PC-3 (cell line): ENCODE measurements at regions not wholly inside any gene's neighbourhood (a gene's known extent, or its start where the extent isn't known, plus 50 kb on each side); places are given as distances from the start of the nearest gene placed in this dataset.

Experiments used
- ATAC-seq: fragments of 200-7000 bp; cut with Tn5 transposase; 2 replicates; pipeline ENCODE4 v1.9.1; 2020; ENCODE audit warnings: mild to moderate bottlenecking, moderate library complexity
- BruUV-seq: library from RNA; stranded (reverse); fragments of 400-500 nt; replicated peaks from 2 replicates; lab custom pipeline; 2021; lab: Mats Ljungman, UMichigan
- CTCF ChIA-PET: fragments of 300-600 bp; sonication (Branson Sonifier 250); formaldehyde crosslinking; loops from one replicate; lab custom pipeline; 2022; ENCODE audit warnings: antibody characterized with exemption; lab: Charles Lee
- POLR2A ChIA-PET: fragments of 300-600 bp; sonication (Branson Sonifier 250); formaldehyde crosslinking; loops from one replicate; lab custom pipeline; 2022; ENCODE audit warnings: antibody characterized with exemption; ENCODE audit not compliant: unreplicated experiment; lab: Charles Lee
- DNase-seq: peaks from one replicate; pipeline ENCODE4 v3.0.0-alpha.2; 2015
- H2AFZ ChIP-seq: fragments of 300-600 bp; sonication (generic); 2 replicates; pipeline ENCODE4 v1.6.0; 2016; ENCODE audit warnings: antibody characterized with exemption, low read length
- H3F3A ChIP-seq: fragments of 300-600 bp; sonication (generic); one replicate; pipeline ENCODE4 v1.6.0; 2017; ENCODE audit warnings: antibody characterized with exemption, low read length, control low read depth, mild to moderate bottlenecking; ENCODE audit not compliant: unreplicated experiment
- H3K27ac ChIP-seq: fragments of 300-600 bp; sonication (generic); 2 replicates; pipeline ENCODE4 v1.5.1; 2016; ENCODE audit warnings: mild to moderate bottlenecking, low read length
- H3K27me3 ChIP-seq: fragments of 300-600 bp; sonication (generic); 2 replicates; pipeline ENCODE4 v1.6.1; 2016; ENCODE audit warnings: low read length, mixed read lengths
- H3K36me3 ChIP-seq: fragments of 300-600 bp; sonication (generic); 2 replicates; pipeline ENCODE4 v1.6.1; 2016; ENCODE audit warnings: low read depth, mixed run types, low read length, mixed read lengths
- H3K4me1 ChIP-seq: fragments of 300-600 bp; sonication (generic); 2 replicates; pipeline ENCODE4 v1.5.1; 2016; ENCODE audit warnings: low read length; ENCODE audit not compliant: insufficient read depth
- H3K4me2 ChIP-seq: fragments of 300-600 bp; sonication (generic); 2 replicates; pipeline ENCODE4 v1.6.0; 2016; ENCODE audit warnings: low read length
- H3K4me3 ChIP-seq: fragments of 300-600 bp; sonication (generic); 2 replicates; pipeline ENCODE4 v1.5.1; 2016; ENCODE audit warnings: mild to moderate bottlenecking, low read length, mixed read lengths
- H3K79me2 ChIP-seq: fragments of 300-600 bp; sonication (generic); 2 replicates; pipeline ENCODE4 v1.6.1; 2017; ENCODE audit warnings: low read length, mixed read lengths
- H3K9ac ChIP-seq: fragments of 300-600 bp; sonication (generic); 2 replicates; pipeline ENCODE4 v1.6.0; 2016; ENCODE audit warnings: mild to moderate bottlenecking, low read length
- H3K9me2 ChIP-seq: fragments of 300-600 bp; sonication (generic); replicated peaks from 2 replicates; pipeline ENCODE4 v1.6.1; 2016; ENCODE audit warnings: mixed run types, low read length, mixed read lengths
- H3K9me3 ChIP-seq: fragments of 300-600 bp; sonication (generic); 2 replicates; pipeline ENCODE4 v1.6.1; 2016; ENCODE audit warnings: low read length, mixed read lengths
- H4K20me1 ChIP-seq: fragments of 300-600 bp; sonication (generic); 2 replicates; pipeline ENCODE4 v1.6.1; 2016; ENCODE audit warnings: low read length, mixed read lengths
- CTCF ChIP-seq: fragments of 300-600 bp; sonication (generic); conservative IDR thresholded peaks from 2 replicates; pipeline ENCODE4 v1.5.1; 2017; ENCODE audit warnings: antibody characterized with exemption, low read depth, mild to moderate bottlenecking, low read length
- EZH2 ChIP-seq: fragments of 300-600 bp; sonication (generic); IDR thresholded peaks from one replicate; pipeline ENCODE4 v1.6.1; 2017; ENCODE audit warnings: antibody characterized with exemption, mild to moderate bottlenecking, low read length; ENCODE audit not compliant: unreplicated experiment
- EZH2phosphoT487 ChIP-seq: fragments of 300-600 bp; sonication (generic); IDR thresholded peaks from 2 replicates; pipeline ENCODE4 v1.6.1; 2018; ENCODE audit warnings: mild to moderate bottlenecking, antibody characterized with exemption, low read length, borderline replicate concordance
- intact Hi-C: fragments of 100-400 bp; cut with micrococcal nuclease; formaldehyde crosslinking; loops from 2 replicates; pipeline ENCODE4 v1.9.0; 2023

DNA sequence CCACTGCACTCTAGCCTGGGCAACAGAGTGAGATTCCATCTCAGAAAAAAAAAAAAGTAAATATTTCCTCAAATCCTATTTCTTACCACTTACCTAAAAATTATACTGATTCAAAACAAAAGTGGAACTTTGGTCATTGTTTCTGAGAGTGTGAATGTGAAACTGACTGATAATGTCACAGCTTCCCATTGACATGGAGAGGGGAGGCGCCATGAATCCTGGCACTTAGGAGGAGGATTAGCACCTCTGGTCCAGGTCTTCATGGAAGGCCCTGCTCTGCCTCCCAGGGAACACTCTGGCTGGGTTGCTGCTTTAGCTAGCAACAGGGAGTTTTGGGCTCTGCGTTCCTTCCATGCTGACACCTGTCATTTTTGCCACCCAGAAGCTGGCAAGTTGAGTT, 154.3 kb upstream of the SALL1 start:
- no peaks in the 10 kb centered on the region for H3K79me2 ChIP-seq
- TF ChIP-seq EZH2phosphoT487 = no peak
- no peak for TF ChIP-seq CTCF
- no peak for TF ChIP-seq EZH2
- POLR2A ChIA-PET = no interaction called here
- no peak overlapping the region for H3K27ac ChIP-seq
- no peaks in the 10 kb centered on the region for H3K36me3 ChIP-seq
- no TSS peak for BruUV-seq
- no peaks in the 10 kb centered on the region for H3K9me3 ChIP-seq
- no peak overlapping the region for H3K4me2 ChIP-seq
- H3K9me2 ChIP-seq = no peaks in the 10 kb centered on the region
- no peaks in the 10 kb centered on the region for H3F3A ChIP-seq
- no peaks in the 10 kb centered on the region for H3K27me3 ChIP-seq
- no peak overlapping the region for H3K4me3 ChIP-seq
- no peaks in the 10 kb centered on the region for H3K4me1 ChIP-seq
- H2AFZ ChIP-seq = no peak overlapping the region
- intact Hi-C loops = no loop called here
- DNase-seq (no peak), ATAC-seq (no peak)
- CTCF ChIA-PET = no interaction called here
- H4K20me1 ChIP-seq = no peaks in the 10 kb centered on the region
- no peak overlapping the region for H3K9ac ChIP-seq

GRCh38 chr16:51302042-51302441, 151.0 kb upstream of the SALL1 start:
- Histone ChIP-seq H3K79me2 (no peaks in the 10 kb centered on the region), H3K9me3 (no peaks in the 10 kb centered on the region), H3K4me2 (no peak overlapping the region), H2AFZ (no peak overlapping the region), H3K4me1 (no peaks in the 10 kb centered on the region), H3K4me3 (no peak overlapping the region), H4K20me1 (no peaks in the 10 kb centered on the region), H3K36me3 (no peaks in the 10 kb centered on the region), H3K27ac (no peak overlapping the region), H3F3A (no peaks in the 10 kb centered on the region), H3K9me2 (no peaks in the 10 kb centered on the region), H3K27me3 (no peaks in the 10 kb centered on the region), H3K9ac (no peak overlapping the region)
- ChIA-PET POLR2A (no interaction called here), CTCF (no interaction called here)
- TF ChIP-seq EZH2phosphoT487 (no peak), CTCF (no peak), EZH2 (no peak)
- BruUV-seq = no TSS peak
- ATAC-seq = no peak
- intact Hi-C loops = no loop called here
- no peak for DNase-seq

GRCh38 chr16:51298800-51299199, 147.7 kb upstream of the SALL1 start:
- H3K27ac ChIP-seq = no peak overlapping the region
- CTCF ChIA-PET = no interaction called here
- no peak overlapping the region for H3K9ac ChIP-seq
- no peak for ATAC-seq
- TF ChIP-seq EZH2 = no peak
- no peak for TF ChIP-seq EZH2phosphoT487
- no peak for TF ChIP-seq CTCF
- no peak for DNase-seq
- H3K36me3 ChIP-seq = no peaks in the 10 kb centered on the region
- H4K20me1 ChIP-seq = no peaks in the 10 kb centered on the region
- BruUV-seq = no TSS peak
- no peaks in the 10 kb centered on the region for H3K27me3 ChIP-seq
- H3K4me3 ChIP-seq = no peak overlapping the region
- H3F3A ChIP-seq = no peaks in the 10 kb centered on the region
- POLR2A ChIA-PET = no interaction called here
- H3K4me1 ChIP-seq = no peaks in the 10 kb centered on the region
- H3K4me2 ChIP-seq = no peak overlapping the region
- H3K9me3 ChIP-seq = no peaks in the 10 kb centered on the region
- intact Hi-C loops = no loop called here
- no peaks in the 10 kb centered on the region for H3K79me2 ChIP-seq
- no peaks in the 10 kb centered on the region for H3K9me2 ChIP-seq
- no peak overlapping the region for H2AFZ ChIP-seq
